Parathyroid adenoma (tissue), 2 donors: ENCODE measurements at regions not wholly inside any gene's neighbourhood (a gene's known extent, or its start where the extent isn't known, plus 50 kb on each side); places are given as distances from the start of the nearest gene placed in this dataset.

Experiments
- H2AFZ ChIP-seq: fragments of 300-600 bp; sonication (generic); one replicate; pipeline ENCODE4 v1.7.0; 2017; ENCODE audit warnings: antibody characterized with exemption, mild to moderate bottlenecking
- H3K27ac ChIP-seq: fragments of 300-600 bp; sonication (generic); one replicate; pipeline ENCODE4 v1.7.0; 2017
- H3K27me3 ChIP-seq: fragments of 300-600 bp; sonication (generic); one replicate; pipeline ENCODE4 v1.7.0; 2017; ENCODE audit warnings: low read length; ENCODE audit not compliant: control insufficient read depth, insufficient read depth
- H3K36me3 ChIP-seq: fragments of 300-600 bp; sonication (generic); one replicate; pipeline ENCODE4 v1.7.0; 2017; ENCODE audit warnings: low read length; ENCODE audit not compliant: control insufficient read depth, insufficient read depth
- H3K4me1 ChIP-seq: fragments of 300-600 bp; sonication (generic); one replicate; pipeline ENCODE4 v1.7.0; 2017; ENCODE audit warnings: control low read depth
- H3K4me2 ChIP-seq: fragments of 300-600 bp; sonication (generic); one replicate; pipeline ENCODE4 v1.7.0; 2017; ENCODE audit warnings: low read length
- H3K4me3 ChIP-seq: fragments of 300-600 bp; sonication (generic); one replicate; pipeline ENCODE4 v1.7.0; 2017; ENCODE audit warnings: low read depth, low read length
- H3K79me2 ChIP-seq: fragments of 300-600 bp; sonication (generic); one replicate; pipeline ENCODE4 v1.7.0; 2017; ENCODE audit warnings: control low read depth
- H3K9ac ChIP-seq: fragments of 300-600 bp; sonication (generic); one replicate; pipeline ENCODE4 v1.7.0; 2017; ENCODE audit warnings: mild to moderate bottlenecking
- H3K9me3 ChIP-seq: fragments of 300-600 bp; sonication (generic); one replicate; pipeline ENCODE4 v1.7.0; 2017; ENCODE audit warnings: low read length; ENCODE audit not compliant: control insufficient read depth
- CTCF ChIP-seq: fragments of 300-600 bp; sonication (generic); IDR thresholded peaks from one replicate; pipeline ENCODE4 v1.7.0; 2017; ENCODE audit warnings: antibody characterized with exemption, mild to moderate bottlenecking
- donor health status: primary hyperparathyroidism.

- H3K9ac ChIP-seq: no peak overlapping the region
- H3K4me2 ChIP-seq: no peak overlapping the region
- H3K4me3 ChIP-seq: no peak overlapping the region
- no peak overlapping the region for H2AFZ ChIP-seq
- H3K27ac ChIP-seq: no peak overlapping the region
- H3K9me3 ChIP-seq: no peaks in the 10 kb centered on the region
- no peaks in the 10 kb centered on the region for H3K36me3 ChIP-seq
- H3K79me2 ChIP-seq: no peaks in the 10 kb centered on the region
- H3K4me1 ChIP-seq: no peaks in the 10 kb centered on the region
- no peaks in the 10 kb centered on the region for H3K27me3 ChIP-seq
- no peak for TF ChIP-seq CTCF
These were observed 59.6 kb upstream of the CDH13 start for GRCh38 chr16:82567175-82567574.

GRCh38 chr16:82563401-82563800 is 63.4 kb upstream of the CDH13 start:
- no peak overlapping the region for H3K4me2 ChIP-seq
- no peak overlapping the region for H3K27ac ChIP-seq
- H3K4me1 ChIP-seq: no peaks in the 10 kb centered on the region
- H3K9ac ChIP-seq: no peak overlapping the region
- H2AFZ ChIP-seq: no peak overlapping the region
- no peak for TF ChIP-seq CTCF
- no peaks in the 10 kb centered on the region for H3K9me3 ChIP-seq
- H3K36me3 ChIP-seq: no peaks in the 10 kb centered on the region
- no peaks in the 10 kb centered on the region for H3K27me3 ChIP-seq
- no peaks in the 10 kb centered on the region for H3K79me2 ChIP-seq
- H3K4me3 ChIP-seq: no peak overlapping the region

- no peak for TF ChIP-seq CTCF
- no peaks in the 10 kb centered on the region for H3K79me2 ChIP-seq
- H3K9me3 ChIP-seq: no peaks in the 10 kb centered on the region
- no peak overlapping the region for H3K27ac ChIP-seq
- H3K4me1 ChIP-seq: no peaks in the 10 kb centered on the region
- no peak overlapping the region for H3K4me3 ChIP-seq
- H3K4me2 ChIP-seq: no peak overlapping the region
- no peaks in the 10 kb centered on the region for H3K27me3 ChIP-seq
- H3K36me3 ChIP-seq: no peaks in the 10 kb centered on the region
- H3K9ac ChIP-seq: no peak overlapping the region
- no peak overlapping the region for H2AFZ ChIP-seq
These were observed 64.5 kb upstream of the CDH13 start for GRCh38 chr16:82562183-82562683.

GRCh38 chr16:82560805-82561325 is 65.9 kb upstream of the CDH13 start:
- Histone ChIP-seq H3K27me3 (no peaks in the 10 kb centered on the region), H3K36me3 (no peaks in the 10 kb centered on the region), H3K9me3 (no peaks in the 10 kb centered on the region), H3K79me2 (no peaks in the 10 kb centered on the region), H2AFZ (no peak overlapping the region), H3K4me2 (no peak overlapping the region), H3K4me1 (no peaks in the 10 kb centered on the region), H3K27ac (no peak overlapping the region), H3K4me3 (no peak overlapping the region), H3K9ac (no peak overlapping the region)
- TF ChIP-seq CTCF: no peak
